Neural progenitor cell (in vitro differentiated cells): ENCODE measurements at regions not wholly inside any gene's neighbourhood (a gene's known extent, or its start where the extent isn't known, plus 50 kb on each side); places are given as distances from the start of the nearest gene placed in this dataset.

Source experiments
- DNase-seq: peaks from one replicate; pipeline ENCODE4 v3.0.0-alpha.2; 2016; ENCODE audit warnings: low spot score
- H2AFZ ChIP-seq: fragments of 200-600 bp; sonication (generic); replicated peaks from 2 replicates; pipeline ENCODE4 v1.6.1; 2016; ENCODE audit warnings: antibody characterized with exemption
- H3F3A ChIP-seq: fragments of 200-600 bp; sonication (generic); 2 replicates; pipeline ENCODE4 v1.6.1; 2016; ENCODE audit warnings: antibody characterized with exemption, low read depth
- H3K27ac ChIP-seq: fragments of 200-600 bp; sonication (generic); 2 replicates; pipeline ENCODE4 v1.5.1; 2016; ENCODE audit warnings: mild to moderate bottlenecking
- H3K27me3 ChIP-seq: fragments of 200-600 bp; sonication (generic); 2 replicates; pipeline ENCODE4 v1.6.1; 2016; ENCODE audit warnings: mild to moderate bottlenecking, moderate library complexity
- H3K36me3 ChIP-seq: fragments of 200-600 bp; sonication (generic); 2 replicates; pipeline ENCODE4 v1.5.1; 2016
- H3K4me1 ChIP-seq: fragments of 200-600 bp; sonication (generic); 2 replicates; pipeline ENCODE4 v1.6.1; 2016; ENCODE audit warnings: mixed run types
- H3K4me2 ChIP-seq: fragments of 200-600 bp; sonication (generic); 2 replicates; pipeline ENCODE4 v1.6.1; 2016
- H3K4me3 ChIP-seq: fragments of 200-600 bp; sonication (generic); 2 replicates; pipeline ENCODE4 v1.5.1; 2016
- H3K79me2 ChIP-seq: fragments of 200-600 bp; sonication (generic); 2 replicates; pipeline ENCODE4 v1.6.1; 2016; ENCODE audit warnings: low read depth
- H3K9ac ChIP-seq: fragments of 200-600 bp; sonication (generic); 2 replicates; pipeline ENCODE4 v1.6.1; 2016
- H3K9me3 ChIP-seq: fragments of 200-600 bp; sonication (generic); 2 replicates; pipeline ENCODE4 v1.5.1; 2016; ENCODE audit warnings: low read depth
- H4K20me1 ChIP-seq: fragments of 200-600 bp; sonication (generic); 2 replicates; pipeline ENCODE4 v1.6.1; 2016; ENCODE audit warnings: low read depth
- H3K27ac Mint-ChIP-seq: 3 replicates; pipeline ENCODE4 v1.8.0; 2021; ENCODE audit warnings: mixed read lengths
- H3K27me3 Mint-ChIP-seq: 2 replicates; pipeline ENCODE4 v1.8.0; 2022; ENCODE audit warnings: low read depth, mild to moderate bottlenecking, inconsistent platforms, moderate library complexity, mixed read lengths; ENCODE audit not compliant: insufficient read depth
- H3K36me3 Mint-ChIP-seq: 3 replicates; pipeline ENCODE4 v1.8.0; 2021; ENCODE audit warnings: mixed read lengths
- H3K4me1 Mint-ChIP-seq: 3 replicates; pipeline ENCODE4 v1.8.0; 2021; ENCODE audit warnings: mixed read lengths
- H3K4me3 Mint-ChIP-seq: 3 replicates; pipeline ENCODE4 v1.8.0; 2021; ENCODE audit warnings: mild to moderate bottlenecking, moderate library complexity, mixed read lengths
- H3K9me3 Mint-ChIP-seq: 3 replicates; pipeline ENCODE4 v1.8.0; 2020; ENCODE audit warnings: mixed read lengths
- EZH2 ChIP-seq: fragments of 200-600 bp; sonication (generic); IDR thresholded peaks from 2 replicates; pipeline ENCODE4 v1.6.1; 2017; ENCODE audit warnings: antibody characterized with exemption, mild to moderate bottlenecking, moderate library complexity
- EZH2phosphoT487 ChIP-seq: fragments of 200-600 bp; sonication (generic); IDR thresholded peaks from 2 replicates; pipeline ENCODE4 v1.6.1; 2017; ENCODE audit warnings: antibody characterized with exemption
- TF ChIP-seq, protein P1 (sequence below): fragments of 200-600 bp; sonication (generic); IDR thresholded peaks from 2 replicates; pipeline ENCODE4 v1.5.1; 2017; ENCODE audit warnings: antibody characterized with exemption, mild to moderate bottlenecking

DNA sequence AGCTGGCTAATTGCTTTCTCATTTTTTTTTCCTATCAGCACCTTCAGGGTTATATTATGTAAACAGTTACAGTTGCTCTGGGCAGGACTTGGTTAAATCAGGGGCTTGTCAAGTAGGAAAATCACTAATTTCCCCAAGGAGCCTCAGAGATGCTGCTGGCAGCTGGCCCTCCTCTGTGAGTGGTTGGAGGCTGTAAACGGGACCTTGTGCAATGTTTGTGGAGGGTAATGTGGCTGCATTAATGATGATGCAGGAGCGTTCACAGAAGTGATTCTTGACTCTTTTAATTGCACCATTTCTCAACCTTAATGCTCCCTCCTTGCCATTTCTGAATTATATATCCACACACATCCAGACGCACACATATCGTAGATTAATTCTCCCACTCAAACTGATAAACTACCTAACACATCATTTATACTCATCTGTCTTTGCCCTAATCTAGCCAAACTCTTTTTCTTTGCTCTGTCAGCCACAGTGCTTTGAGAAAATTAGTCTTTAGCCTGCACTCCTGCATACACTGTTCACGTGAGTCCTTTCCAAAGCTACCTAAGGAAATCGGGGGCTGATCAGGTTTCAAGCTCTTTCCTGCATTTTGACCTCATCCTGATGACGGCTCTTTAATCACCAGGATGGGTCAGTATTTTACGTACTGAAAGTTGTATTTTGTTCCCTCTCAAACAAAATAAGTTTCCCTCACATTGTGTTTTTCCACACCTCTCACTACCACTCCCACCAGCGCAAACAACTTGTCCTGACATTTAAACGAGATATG lies 154.4 kb upstream of the PIRT start:
- no peak overlapping the region for H3K27ac Mint-ChIP-seq
- Histone ChIP-seq H3K27me3 (no peaks in the 10 kb centered on the region), H3K4me2 (no peak overlapping the region), H3F3A (no peaks in the 10 kb centered on the region), H2AFZ (no peak overlapping the region), H3K4me3 (no peak overlapping the region), H3K36me3 (no peaks in the 10 kb centered on the region), H4K20me1 (no peaks in the 10 kb centered on the region), H3K9me3 (no peaks in the 10 kb centered on the region), H3K79me2 (no peaks in the 10 kb centered on the region), H3K9ac (no peak overlapping the region), H3K4me1 (no peaks in the 10 kb centered on the region), H3K27ac (no peak overlapping the region)
- no peak for TF ChIP-seq EZH2phosphoT487
- TF ChIP-seq, protein P1, sequence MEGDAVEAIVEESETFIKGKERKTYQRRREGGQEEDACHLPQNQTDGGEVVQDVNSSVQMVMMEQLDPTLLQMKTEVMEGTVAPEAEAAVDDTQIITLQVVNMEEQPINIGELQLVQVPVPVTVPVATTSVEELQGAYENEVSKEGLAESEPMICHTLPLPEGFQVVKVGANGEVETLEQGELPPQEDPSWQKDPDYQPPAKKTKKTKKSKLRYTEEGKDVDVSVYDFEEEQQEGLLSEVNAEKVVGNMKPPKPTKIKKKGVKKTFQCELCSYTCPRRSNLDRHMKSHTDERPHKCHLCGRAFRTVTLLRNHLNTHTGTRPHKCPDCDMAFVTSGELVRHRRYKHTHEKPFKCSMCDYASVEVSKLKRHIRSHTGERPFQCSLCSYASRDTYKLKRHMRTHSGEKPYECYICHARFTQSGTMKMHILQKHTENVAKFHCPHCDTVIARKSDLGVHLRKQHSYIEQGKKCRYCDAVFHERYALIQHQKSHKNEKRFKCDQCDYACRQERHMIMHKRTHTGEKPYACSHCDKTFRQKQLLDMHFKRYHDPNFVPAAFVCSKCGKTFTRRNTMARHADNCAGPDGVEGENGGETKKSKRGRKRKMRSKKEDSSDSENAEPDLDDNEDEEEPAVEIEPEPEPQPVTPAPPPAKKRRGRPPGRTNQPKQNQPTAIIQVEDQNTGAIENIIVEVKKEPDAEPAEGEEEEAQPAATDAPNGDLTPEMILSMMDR, result no peak
- TF ChIP-seq EZH2, result no peak
- H3K4me1 Mint-ChIP-seq, result peaks cover 3% of the 10 kb centered on the region
- H3K4me3 Mint-ChIP-seq, result no peak overlapping the region
- no peaks in the 10 kb centered on the region for H3K9me3 Mint-ChIP-seq
- H3K27me3 Mint-ChIP-seq, result no peaks in the 10 kb centered on the region
- DNase-seq, result no peak
- no peaks in the 10 kb centered on the region for H3K36me3 Mint-ChIP-seq

DNA sequence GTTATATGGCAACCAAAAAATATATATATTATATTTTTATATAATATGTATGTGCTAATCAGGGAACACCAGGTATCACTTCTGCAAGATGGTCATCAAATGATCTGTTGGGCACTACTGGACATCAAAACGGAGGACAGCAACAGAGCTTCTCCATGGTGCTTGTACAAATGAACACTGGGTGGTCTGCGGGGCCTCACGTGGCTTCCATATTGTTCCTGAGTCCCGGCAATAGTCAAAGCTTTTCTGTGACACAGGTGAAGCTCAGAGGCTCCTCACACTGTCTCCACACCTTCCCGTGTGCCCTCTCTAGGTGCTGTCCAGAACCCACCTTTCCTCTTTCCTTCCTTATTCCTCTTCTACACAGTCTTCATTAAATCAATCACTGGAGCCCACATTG lies 149.9 kb upstream of the PIRT start:
- Histone ChIP-seq H2AFZ (no peak overlapping the region), H3K4me2 (no peak overlapping the region), H3K4me1 (no peaks in the 10 kb centered on the region), H3K9me3 (no peaks in the 10 kb centered on the region), H3K27ac (no peak overlapping the region), H4K20me1 (no peaks in the 10 kb centered on the region), H3K79me2 (no peaks in the 10 kb centered on the region), H3K36me3 (no peaks in the 10 kb centered on the region), H3K4me3 (no peak overlapping the region), H3F3A (no peaks in the 10 kb centered on the region), H3K27me3 (no peaks in the 10 kb centered on the region), H3K9ac (no peak overlapping the region)
- no peak for DNase-seq
- Mint-ChIP-seq H3K9me3 (no peaks in the 10 kb centered on the region), H3K36me3 (no peaks in the 10 kb centered on the region), H3K4me3 (no peak overlapping the region), H3K27me3 (peaks cover 3% of the 10 kb centered on the region), H3K27ac (no peak overlapping the region), H3K4me1 (peaks cover 3% of the 10 kb centered on the region)
- no peak for TF ChIP-seq EZH2
- TF ChIP-seq, protein P1, result no peak
- TF ChIP-seq EZH2phosphoT487, result no peak

DNA sequence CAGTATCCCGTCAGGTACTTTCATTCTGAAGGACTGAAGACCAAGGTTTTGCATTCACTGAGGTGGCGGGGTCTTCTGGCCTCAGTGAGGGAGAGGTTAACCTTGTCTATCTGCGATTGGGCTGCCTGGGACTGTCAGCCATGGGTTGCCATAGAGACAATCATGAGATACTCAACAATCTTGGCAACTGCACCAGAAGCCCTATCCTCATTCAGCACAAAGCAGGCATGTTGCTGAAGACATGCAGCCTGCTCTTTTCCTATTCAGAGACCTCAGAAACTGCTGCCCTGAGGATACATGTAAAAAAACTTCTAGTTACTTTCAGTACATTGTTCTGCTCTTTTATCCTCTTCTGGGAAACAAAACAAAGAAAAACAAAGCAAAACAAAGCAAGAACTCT lies 146.3 kb upstream of the PIRT start:
- H3K4me1 ChIP-seq, result no peaks in the 10 kb centered on the region
- DNase-seq, result no peak
- H3K36me3 ChIP-seq, result no peaks in the 10 kb centered on the region
- no peaks in the 10 kb centered on the region for H4K20me1 ChIP-seq
- no peak overlapping the region for H2AFZ ChIP-seq
- no peak overlapping the region for H3K9ac ChIP-seq
- no peak overlapping the region for H3K4me2 ChIP-seq
- H3K27me3 Mint-ChIP-seq, result peaks cover 3% of the 10 kb centered on the region
- no peaks in the 10 kb centered on the region for H3K9me3 Mint-ChIP-seq
- H3F3A ChIP-seq, result no peaks in the 10 kb centered on the region
- no peak overlapping the region for H3K4me3 ChIP-seq
- peaks cover 3% of the 10 kb centered on the region for H3K4me1 Mint-ChIP-seq
- no peaks in the 10 kb centered on the region for H3K27me3 ChIP-seq
- no peak overlapping the region for H3K4me3 Mint-ChIP-seq
- no peak overlapping the region for H3K27ac Mint-ChIP-seq
- H3K79me2 ChIP-seq, result no peaks in the 10 kb centered on the region
- no peaks in the 10 kb centered on the region for H3K9me3 ChIP-seq
- no peak overlapping the region for H3K27ac ChIP-seq
- TF ChIP-seq, protein P1, result no peak
- TF ChIP-seq EZH2, result no peak
- no peak for TF ChIP-seq EZH2phosphoT487
- no peaks in the 10 kb centered on the region for H3K36me3 Mint-ChIP-seq
